ENCODE measurements at regions not wholly inside any gene's neighbourhood (a gene's known extent, or its start where the extent isn't known, plus 50 kb on each side); places are given as distances from the start of the nearest gene placed in this dataset.

DNA sequence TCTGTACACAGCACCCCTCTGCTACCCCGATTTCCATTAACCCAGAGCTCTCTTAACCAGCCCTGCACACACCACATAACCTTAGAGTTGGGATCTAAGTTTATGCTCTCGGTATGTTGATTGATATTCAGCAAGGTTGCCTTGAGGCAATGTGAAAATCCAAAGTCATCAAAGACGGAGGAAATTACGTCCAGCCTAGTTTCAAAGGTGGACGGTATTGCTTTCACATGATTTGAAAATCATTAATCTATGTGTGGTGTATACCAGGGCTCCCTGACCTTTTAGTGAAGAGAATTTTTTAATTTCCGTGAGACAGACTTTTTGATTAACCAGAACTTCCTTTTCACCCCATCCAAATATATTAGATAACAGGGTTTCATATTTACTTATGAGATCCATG is 272.5 kb upstream of the LCORL start:
- DNase-seq (ENCODE audit: low read depth in 2 of 2): no peak

- no peak for DNase-seq (ENCODE audit: low read depth in 2 of 2)
These were observed 270.9 kb upstream of the LCORL start for GRCh38 chr4:18292411-18292810.

- no peak for DNase-seq (ENCODE audit: low read depth in 2 of 2)
These were observed 270.4 kb upstream of the LCORL start for GRCh38 chr4:18291981-18292380.

DNA sequence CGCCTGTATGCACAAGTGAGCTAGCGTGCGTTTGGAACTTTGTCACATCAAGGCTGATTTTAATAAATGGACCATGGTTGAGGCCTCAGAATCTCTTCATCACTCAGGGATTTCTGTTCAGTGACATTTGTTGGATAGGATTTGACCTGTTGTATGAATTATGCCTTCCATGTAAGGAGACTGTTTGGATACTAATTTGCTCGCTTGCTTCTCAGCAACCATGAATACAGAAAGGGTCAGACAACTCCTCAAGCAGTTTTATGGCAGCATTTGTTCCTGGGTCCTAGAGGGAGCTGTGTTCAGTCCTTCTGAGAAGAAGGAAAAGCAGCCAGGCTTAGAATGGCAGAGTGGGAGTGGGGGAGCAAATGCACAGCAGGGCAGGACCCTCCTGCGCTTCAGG is 269.7 kb upstream of the LCORL start:
- DNase-seq (ENCODE audit: low read depth in 2 of 2): no peak

- no peak for DNase-seq (ENCODE audit: low read depth in 2 of 2)
These were observed 263.8 kb upstream of the LCORL start for GRCh38 chr4:18285357-18285756.

DNA sequence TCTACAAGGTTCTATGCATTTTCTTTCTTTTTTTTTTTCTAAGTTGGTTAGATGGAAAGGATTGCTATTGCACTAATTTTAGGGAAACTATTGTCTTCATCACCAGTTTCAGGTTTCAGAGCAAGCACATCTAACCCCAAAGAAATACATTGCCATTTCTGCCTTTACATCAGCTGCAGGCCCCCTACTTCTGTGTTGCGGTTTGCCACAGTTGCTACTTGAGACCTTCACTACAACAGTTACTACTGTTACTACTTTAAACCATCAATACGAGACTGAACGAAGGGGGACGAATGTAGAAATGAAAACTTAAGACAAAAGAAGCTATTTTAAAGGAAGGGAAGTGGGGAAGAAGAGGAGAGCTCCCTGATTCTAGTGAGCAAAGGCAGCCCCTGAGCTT is 256.7 kb upstream of the LCORL start:
- DNase-seq (ENCODE audit: low read depth in 2 of 2): no peak

GRCh38 chr4:18262832-18263231 is 241.3 kb upstream of the LCORL start:
- no peak for DNase-seq (ENCODE audit: low read depth in 2 of 2)

- DNase-seq (ENCODE audit: low read depth in 2 of 2): no peak
These were observed 230.5 kb upstream of the LCORL start for GRCh38 chr4:18252052-18252451.

DNA sequence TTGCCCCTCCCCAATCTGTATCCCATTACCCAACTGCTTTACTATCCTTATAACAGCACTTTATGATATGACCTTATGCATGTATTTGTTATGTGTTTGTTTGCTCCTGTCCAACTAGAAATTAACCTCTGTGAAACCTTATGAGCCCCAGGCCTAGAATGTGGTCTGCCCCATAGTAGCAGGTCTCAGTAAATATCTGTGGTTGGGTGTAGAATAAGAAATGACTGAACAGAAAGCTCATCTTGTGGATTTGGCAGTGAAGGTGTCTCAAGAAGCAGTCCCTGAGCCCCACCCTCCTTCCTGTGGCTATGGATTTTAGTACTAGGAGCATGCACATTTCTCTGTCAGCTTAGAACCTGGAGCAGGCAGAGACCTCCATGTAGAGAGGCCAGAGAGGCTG is 229.0 kb upstream of the LCORL start:
- no peak for DNase-seq (ENCODE audit: low read depth in 2 of 2)

DNA sequence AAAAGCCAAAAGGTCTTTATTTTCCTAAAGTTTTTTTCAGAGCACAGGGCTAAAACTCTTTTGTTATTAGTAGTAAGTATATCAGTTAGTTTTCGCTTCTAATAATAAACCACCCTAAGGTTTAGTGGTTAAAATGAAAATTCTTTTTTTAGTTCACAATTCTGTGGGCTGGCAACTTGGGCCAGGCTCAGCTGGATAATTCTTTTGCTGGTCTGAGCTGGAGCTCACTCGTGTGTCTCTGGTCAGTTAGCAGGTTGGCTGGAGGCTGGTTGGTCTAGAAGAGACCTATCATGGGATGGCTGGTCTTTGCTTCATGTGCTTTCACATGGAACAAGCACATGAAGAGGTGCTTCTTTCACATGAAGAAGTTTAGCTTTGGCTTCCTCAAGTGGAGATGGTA is 227.1 kb upstream of the LCORL start:
- DNase-seq (ENCODE audit: low read depth in 2 of 2): no peak

- no peak for DNase-seq (ENCODE audit: low read depth in 2 of 2)
These were observed 225.6 kb upstream of the LCORL start for GRCh38 chr4:18247189-18247588.

- no peak for DNase-seq (ENCODE audit: low read depth in 2 of 2)
These were observed 221.6 kb upstream of the LCORL start for GRCh38 chr4:18242919-18243693.

DNA sequence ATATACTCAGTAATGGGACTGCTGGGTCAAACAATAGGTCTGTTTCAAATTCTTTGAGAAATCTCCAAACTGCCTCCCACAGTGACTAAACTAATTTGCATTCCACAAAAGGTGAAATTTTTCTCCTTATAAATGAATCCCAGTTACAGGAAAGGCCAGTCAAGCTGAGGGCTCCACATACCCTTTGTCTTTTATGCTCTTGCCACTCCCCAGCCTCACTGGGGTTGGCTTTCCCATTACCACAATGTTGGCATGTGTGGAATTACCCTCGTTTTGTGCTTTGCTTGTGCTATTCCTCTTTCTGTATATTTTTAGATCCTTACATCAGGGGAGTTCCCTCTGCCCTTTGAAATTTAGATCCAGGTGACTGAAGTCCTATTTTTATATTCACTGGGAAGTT is 220.2 kb upstream of the LCORL start:
- no peak for DNase-seq (ENCODE audit: low read depth in 2 of 2)

DNA sequence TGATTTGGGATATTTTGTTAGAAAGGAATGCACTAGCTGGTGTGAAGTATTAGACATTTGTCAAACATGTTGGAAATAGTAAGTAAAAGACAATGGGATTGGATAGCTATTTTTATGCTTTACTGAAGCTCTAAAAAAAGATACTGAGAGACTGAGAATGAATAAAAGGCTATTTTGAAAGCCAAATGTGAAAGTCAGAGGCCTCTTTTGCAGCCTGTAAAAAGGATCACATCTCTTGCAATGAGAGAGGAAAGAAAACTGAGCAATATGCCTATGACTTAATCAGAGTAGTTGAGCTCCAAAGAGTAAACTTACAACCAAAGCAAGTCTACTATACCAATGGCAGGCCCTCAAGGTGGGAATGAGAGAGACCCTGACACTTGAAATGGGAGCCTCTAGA is 212.6 kb upstream of the LCORL start:
- DNase-seq (ENCODE audit: low read depth in 2 of 2): no peak

DNA sequence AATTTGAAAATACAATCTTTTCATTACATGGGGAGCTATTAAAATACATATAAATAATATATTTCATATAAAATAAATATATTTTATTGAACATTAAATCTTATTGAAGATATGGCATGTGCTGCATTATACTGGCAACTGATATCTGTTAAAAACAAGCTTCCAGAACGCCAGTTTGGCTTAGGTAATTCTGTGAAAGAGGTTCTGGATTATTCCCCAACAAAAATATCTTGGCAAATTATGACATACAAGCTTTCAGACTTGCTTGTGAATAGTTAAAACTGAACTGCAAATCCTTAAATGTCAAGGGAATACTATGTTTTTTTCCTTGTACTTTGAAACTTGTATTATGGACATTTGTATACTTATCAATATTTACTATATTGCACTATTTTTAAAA is 210.2 kb upstream of the LCORL start:
- no peak for DNase-seq (ENCODE audit: low read depth in 2 of 2)

- DNase-seq (ENCODE audit: low read depth in 2 of 2): no peak
These were observed 206.3 kb upstream of the LCORL start for GRCh38 chr4:18227880-18228279.

DNA sequence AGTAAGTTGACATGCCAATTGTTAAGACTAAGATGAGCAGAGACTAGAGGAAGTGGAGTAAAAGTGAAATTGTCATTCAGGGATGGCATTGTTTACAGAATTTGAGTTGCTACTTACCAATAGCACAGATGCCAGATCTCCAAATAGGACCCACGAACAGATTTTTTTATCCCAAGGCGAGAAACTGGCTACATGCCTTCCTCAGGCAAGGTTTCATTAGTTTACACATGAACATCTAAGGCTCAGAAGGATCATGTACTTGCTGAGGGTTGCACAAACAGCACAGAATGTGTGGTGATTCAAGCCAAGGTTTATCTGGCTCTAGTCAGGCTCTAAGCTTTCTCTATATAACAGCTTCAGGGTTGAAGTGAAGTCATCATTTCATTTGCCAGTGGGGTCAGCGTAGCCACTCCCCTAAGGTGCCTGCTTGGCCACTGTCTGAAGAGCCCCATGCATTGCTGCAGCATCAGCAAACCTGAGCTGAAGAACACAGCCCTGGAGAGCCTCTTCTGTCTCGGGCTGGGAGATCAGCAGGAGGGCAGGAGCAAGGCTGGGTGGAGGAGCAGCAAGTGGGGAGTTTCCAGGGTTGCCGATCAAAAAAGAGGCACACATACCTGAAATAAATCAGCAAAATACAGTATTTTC is 193.0 kb upstream of the LCORL start:
- DNase-seq (ENCODE audit: low read depth in 2 of 2): no peak

- DNase-seq (ENCODE audit: low read depth in 2 of 2): no peak
These were observed 192.1 kb upstream of the LCORL start for GRCh38 chr4:18213576-18214198.

- no peak for DNase-seq (ENCODE audit: low read depth in 2 of 2)
These were observed 187.9 kb upstream of the LCORL start for GRCh38 chr4:18209448-18209847.

DNA sequence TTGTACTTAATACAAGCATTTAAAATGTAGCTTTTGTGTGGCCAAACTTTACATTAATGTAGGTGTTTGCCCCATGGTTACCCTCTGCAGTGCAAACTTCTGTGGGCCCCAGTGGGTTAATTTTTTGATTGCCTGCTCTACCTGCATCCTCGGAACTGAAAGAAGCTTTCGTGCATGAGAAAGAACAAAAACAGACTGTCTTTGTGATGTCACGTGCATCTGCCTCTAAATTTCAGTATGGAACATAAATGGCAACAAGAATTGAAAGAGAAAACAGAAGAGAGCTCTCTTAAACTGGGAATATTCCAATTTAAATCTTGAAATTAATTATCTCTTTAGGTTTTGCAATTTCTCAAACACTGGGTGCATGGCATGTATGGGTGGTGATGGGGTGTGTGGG is 182.4 kb upstream of the LCORL start:
- DNase-seq (ENCODE audit: low read depth in 2 of 2): no peak

DNA sequence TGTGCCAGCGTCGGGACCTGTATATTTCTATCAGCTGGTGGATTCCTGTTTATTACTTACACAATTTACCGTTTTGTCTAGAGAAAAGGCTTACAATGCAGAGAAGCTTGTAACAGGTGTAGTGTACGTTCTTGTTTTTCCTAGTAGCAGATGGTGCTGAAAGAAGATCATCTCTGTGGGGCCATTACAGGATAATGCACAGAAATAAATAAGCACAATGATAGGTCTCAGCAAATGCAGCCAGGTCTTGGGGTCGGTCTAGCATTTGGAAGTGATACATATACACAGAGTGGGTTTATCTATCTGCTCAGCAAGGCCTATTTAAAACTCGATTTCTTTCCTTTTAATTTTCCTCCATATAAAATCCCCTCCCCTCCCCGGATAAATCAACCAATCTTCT is 180.9 kb upstream of the LCORL start:
- no peak for DNase-seq (ENCODE audit: low read depth in 2 of 2)

GRCh38 chr4:18201885-18202284 is 180.3 kb upstream of the LCORL start:
- no peak for DNase-seq (ENCODE audit: low read depth in 2 of 2)

DNA sequence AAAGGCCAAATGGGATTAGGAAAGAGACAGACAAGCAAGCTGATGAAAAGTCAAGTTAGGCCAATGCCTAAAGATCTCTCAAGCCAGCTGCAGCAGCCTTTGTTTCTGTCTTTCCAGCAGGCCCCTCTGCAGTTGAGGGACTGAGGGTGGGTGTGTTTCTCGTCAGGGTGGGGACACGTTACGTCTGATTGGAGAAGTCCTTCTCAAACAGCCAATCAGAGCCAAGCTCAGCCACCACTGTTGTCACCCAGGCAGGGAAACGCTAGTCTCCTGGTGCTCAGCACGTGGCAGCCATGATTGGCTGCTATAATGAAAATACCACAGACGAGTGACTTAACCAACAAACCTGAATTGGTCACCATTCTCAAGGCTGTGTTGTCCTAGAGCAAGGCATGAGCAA is 177.1 kb upstream of the LCORL start:
- DNase-seq (ENCODE audit: low read depth in 2 of 2): no peak

Measured in dermis microvascular lymphatic vessel endothelial cell (primary cell).